HG03280 (cell line): ENCODE measurements at regions not wholly inside any gene's neighbourhood (a gene's known extent, or its start where the extent isn't known, plus 50 kb on each side); places are given as distances from the start of the nearest gene placed in this dataset.
"Not testable (repeated sequence)": the region's sequence is repeated elsewhere in the genome, so short reads cannot be mapped to it uniquely, and the experiment has no call there.

Experiments used
- ATAC-seq: cut with Tn5 transposase; IDR thresholded peaks from one replicate; pipeline ENCODE4 v1.9.1; 2021; ENCODE audit warnings: mild to moderate bottlenecking, moderate library complexity; ENCODE audit not compliant: unreplicated experiment

DNA sequence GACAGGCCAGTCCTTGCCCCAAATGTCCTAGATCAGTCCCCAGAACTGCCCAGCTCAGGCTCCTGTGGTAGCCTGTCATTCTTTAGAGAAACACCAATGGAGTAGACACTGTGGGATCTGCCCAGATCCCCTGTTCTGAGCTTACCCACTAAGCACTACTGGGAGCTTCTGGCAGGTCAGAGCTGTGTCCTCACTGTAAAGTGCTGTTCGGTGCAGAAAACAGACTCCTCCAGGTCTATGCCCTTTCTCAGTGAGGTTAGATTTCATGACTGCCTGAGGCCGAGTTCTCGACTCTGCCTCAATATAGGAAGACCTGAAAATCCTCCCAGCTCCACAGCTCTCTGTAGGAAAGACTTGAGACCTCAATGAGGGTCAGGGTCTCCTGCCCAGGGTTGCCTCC, 67.5 kb upstream of the IGLL5 start:
- no peak for ATAC-seq

DNA sequence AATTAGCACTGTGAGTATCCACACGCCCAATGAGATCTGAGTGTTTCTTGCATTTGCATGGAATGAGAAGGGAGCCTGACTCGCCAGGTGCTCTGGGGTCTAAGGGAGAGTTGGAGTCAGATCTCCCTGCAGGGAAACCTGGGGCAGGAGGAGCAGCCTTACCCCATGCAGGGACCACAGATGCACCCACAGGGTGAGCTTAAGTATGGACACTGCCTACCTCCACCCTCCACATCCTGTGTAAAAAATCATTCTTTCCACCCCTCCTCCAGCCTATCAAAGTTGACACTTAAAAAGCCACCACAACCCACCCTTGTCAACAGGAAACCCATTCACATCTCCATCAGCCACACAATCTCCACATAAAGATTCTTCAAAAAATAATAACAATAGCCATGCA, 67.0 kb upstream of the IGLL5 start:
- no peak for ATAC-seq

DNA sequence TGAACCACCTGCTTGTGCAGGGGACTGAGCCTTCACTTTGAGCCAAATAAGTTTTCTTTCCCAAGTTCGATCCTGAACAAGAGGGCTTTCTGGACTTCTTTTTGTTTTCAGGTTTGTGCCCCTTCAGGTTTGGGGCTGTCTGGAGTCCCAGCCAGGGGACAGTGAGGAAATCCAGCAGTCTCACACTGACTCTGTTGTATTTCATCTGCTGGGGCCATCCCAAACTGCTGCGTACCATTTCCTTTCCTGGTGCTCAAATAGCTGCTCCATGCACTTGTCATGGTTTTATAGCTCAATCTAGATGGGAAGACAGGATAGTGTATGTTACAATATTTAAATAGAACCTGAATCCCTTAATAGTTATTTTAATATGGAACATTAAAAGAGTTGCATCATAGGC, 66.3 kb upstream of the IGLL5 start:
- ATAC-seq: no peak

- no peak for ATAC-seq
Observed at GRCh38 chr22:22822106-22822505, 65.5 kb upstream of the IGLL5 start.

DNA sequence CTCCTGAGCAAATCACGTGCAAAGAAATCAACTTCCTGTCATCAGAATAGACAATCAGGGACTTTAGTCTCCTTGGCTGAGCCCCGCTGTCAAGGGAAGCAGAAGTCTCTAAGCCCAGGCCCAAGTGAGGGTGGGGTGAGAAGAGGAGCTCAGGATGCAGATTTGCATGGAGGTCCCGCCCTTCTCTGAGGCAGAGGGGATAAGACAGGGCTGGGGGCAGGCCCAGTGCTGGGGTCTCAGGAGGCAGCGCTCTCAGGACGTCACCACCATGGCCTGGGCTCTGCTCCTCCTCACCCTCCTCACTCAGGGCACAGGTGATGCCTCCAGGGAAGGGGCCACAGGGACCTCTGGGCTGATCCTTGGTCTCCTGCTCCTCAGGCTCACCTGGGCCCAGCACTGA, 65.1 kb upstream of the IGLL5 start:
- not testable (repeated sequence) for ATAC-seq

DNA sequence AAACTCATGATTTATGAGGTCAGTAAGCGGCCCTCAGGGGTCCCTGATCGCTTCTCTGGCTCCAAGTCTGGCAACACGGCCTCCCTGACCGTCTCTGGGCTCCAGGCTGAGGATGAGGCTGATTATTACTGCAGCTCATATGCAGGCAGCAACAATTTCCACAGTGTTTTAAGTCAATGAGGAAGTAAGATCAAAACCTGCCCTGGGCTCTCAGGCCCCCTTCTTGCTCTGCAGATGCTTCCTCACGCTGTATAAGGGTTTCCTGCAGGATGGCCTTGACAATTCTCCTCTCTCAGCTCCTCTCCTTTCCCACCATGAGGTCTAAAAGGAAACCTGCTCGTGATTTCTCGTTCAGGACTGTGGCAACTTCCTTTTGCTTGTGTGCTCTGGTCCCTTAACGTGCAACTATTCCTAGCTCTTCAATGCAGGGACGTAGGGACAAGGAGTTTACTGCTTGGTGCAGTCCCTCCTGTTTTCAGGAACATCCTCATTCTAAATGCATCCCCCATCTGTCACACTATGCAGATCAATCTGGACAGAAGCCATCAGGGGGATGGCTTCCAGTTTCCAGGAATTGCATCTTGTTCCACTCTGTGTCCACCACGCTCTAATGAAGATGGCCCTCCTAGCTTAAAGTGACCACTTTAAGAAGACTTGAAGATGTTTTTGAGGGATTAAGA, 64.3 kb upstream of the IGLL5 start:
- ATAC-seq: no peak

DNA sequence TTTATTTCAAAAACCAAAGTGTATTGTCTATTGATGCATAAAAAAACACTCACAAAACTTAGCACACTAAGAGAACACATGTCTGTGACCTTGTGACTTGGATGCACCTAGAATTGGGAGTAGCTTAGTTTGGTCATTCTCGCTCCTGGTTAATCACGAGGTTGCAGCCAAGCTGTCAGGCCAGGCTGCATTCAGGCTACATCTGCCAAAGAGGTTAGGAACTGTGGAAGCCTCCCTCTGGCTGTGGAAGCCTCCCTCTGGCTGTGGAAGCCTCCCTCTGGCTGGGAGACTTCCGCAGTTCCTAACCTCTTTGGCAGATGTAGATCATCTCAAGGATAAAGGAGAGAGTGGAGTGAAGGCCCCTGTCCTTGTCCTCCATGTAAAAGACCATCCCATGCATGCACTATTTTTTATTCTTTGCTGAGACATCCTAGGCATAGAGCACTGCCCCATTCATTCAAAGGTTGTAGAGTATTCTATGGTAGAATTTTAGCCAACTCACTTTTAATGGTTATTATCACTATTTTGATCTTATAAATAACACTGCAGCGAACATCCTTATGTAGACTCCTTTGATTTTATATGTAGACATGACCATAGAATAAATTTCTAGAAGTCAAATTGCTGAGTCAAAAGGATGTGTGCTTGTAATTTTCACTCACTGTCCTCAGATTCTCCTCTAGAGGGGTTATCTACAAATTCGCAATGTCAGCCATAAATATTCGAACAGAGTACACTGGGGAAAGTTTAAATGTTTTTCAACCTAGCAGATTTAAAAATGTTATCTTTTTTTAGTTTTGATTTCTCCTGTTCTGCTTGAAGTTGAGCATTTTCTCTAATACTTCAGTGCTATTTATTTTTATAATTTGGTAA, 63.0 kb upstream of the IGLL5 start:
- ATAC-seq: no peak

GRCh38 chr22:22825213-22825593, 62.4 kb upstream of the IGLL5 start:
- ATAC-seq: no peak

DNA sequence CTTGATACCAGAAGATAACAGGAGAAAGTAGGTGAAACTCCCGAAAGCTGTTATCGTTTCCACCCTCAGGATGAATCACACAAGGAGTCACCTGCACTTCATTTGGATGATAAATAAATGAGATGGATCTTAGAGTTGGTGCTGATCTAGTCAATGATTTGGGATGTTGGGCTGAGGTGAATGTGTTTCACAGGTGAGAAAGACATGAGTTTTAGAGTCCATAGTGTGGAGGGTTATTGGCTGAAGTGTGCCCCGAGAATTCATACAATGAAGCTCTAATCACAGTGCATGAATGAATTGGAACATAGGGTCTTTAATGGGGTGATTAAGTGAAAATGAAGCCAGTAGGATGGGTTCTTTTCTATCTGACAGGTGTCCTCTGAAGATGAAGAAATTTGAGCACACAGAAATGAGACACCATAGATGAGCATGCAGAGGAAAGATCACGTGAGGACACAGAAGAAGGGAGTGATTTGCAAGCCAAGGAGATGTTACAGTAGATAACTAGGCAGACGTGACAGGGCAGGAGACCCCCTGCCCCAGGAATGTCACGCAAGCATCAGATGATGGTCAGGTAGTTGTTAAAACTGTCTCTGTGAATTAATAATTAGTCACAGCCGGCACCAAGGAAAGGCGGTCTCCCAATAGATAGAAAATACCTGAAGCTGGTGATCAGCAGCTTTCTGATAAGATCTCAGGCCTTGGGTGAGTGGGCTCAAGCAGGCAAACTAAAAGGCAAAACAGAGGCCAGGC, 60.3 kb upstream of the IGLL5 start:
- no peak for ATAC-seq

GRCh38 chr22:22830193-22830592, 57.4 kb upstream of the IGLL5 start:
- no peak for ATAC-seq

GRCh38 chr22:22830957-22831688, 56.5 kb upstream of the IGLL5 start:
- ATAC-seq: no peak

DNA sequence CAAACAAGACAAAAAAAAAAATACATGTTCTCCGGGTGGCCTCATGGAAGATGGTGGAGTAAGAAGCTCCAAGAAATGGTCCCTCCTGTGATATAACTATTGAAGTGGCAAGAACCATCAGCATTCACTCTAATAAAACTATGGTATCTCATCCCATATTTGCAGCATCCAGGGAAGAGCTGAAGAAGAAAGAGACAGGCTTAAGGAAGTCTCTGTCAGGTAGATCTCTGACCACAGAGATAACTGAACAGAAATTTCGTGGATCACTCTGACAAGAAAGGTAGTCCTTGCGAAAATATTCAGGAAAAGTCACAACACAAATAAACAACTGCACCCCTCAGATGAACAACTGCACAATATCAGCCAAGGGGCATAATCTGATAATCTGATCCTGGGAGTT, 54.6 kb upstream of the IGLL5 start:
- ATAC-seq: no peak

- ATAC-seq: no peak
Observed at GRCh38 chr22:22833488-22833887, 54.1 kb upstream of the IGLL5 start.

DNA sequence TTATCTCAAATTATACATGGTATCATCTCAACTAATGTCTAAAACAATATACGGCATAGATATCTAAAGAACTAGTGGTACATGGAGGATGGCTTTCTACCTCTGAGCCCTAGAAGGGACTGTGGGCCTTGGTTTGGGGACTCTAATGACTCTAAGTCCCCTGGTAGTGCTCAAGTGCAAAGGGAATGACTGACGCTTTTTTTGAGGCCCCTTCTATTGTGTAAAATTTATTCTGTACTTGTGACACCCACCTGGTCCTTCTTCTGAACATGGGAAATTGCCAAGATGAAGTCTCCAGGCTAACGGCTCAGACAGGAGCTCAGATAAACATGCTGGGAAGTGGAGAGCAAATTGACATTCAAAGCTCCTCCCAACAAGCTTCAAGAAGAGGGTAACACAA, 53.4 kb upstream of the IGLL5 start:
- ATAC-seq: no peak

GRCh38 chr22:22834783-22835182, 52.8 kb upstream of the IGLL5 start:
- ATAC-seq: no peak

- no peak for ATAC-seq
Observed at GRCh38 chr22:22835242-22835641, 52.4 kb upstream of the IGLL5 start.

- no peak for ATAC-seq
Observed at GRCh38 chr22:22835771-22836291, 51.8 kb upstream of the IGLL5 start.

GRCh38 chr22:22836635-22837034, 51.0 kb upstream of the IGLL5 start:
- ATAC-seq: no peak
